SK-N-MC (cell line): ENCODE measurements at regions not wholly inside any gene's neighbourhood (a gene's known extent, or its start where the extent isn't known, plus 50 kb on each side); places are given as distances from the start of the nearest gene placed in this dataset.

Experiments used
- EZH2 ChIP-seq: fragments of 200-600 bp; sonication (generic); IDR thresholded peaks from one replicate; pipeline ENCODE4 v1.6.1; 2017; ENCODE audit warnings: antibody characterized with exemption
- FOXP2 ChIP-seq: optimal IDR thresholded peaks from 2 replicates; pipeline ENCODE3; 2011; ENCODE audit warnings: mild to moderate bottlenecking, moderate library complexity; ENCODE audit not compliant: insufficient read depth; ENCODE audit errors: extremely low read length, control extremely low read depth
- POLR2AphosphoS5 ChIP-seq: IDR thresholded peaks from 2 replicates; pipeline ENCODE4 v1.6.1; 2012; ENCODE audit warnings: mild to moderate bottlenecking, low read depth, low read length, borderline replicate concordance

DNA sequence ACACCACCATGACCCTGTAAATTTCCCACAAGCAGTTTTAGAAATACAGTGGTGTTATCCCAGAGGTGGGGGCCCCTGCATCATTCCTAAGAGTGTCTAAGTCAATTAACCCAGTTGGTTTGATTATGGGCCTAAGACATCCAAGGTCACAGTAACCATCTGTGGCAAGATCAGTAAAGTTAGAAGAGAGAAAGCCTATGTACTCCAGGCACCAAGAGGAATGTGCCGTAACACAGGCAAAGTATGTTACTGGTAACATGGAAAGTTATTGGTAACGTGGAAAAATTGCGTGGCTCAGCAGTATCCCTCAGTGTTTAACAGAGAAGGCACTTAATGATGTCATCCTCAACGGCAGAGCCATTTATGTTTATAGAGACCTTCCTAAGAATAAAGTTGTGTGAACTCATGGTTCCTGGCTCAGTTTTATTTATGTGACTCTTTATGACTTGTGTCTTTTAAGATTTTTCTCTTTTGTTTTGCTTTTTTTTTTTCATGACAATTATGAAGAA is 144.1 kb upstream of the RASGRP1 start:
- no peak for TF ChIP-seq POLR2AphosphoS5
- no peak for TF ChIP-seq EZH2
- TF ChIP-seq FOXP2, result no peak
